ENCODE measurements at regions not wholly inside any gene's neighbourhood (a gene's known extent, or its start where the extent isn't known, plus 50 kb on each side); places are given as distances from the start of the nearest gene placed in this dataset.

- no peak for TF ChIP-seq EHF (CRISPR knock-in tag; IDR thresholded peaks at IDR 0.05)
- TF ChIP-seq JUN (IDR thresholded peaks at IDR 0.05) = no peak
- no peak for TF ChIP-seq POLR2AphosphoS2 (conservative IDR thresholded peaks at IDR 0.05; ENCODE audit: low read length)
- TF ChIP-seq CHD2 (IDR thresholded peaks at IDR 0.05; ENCODE audit: low read length, partially characterized antibody) = no peak
- TF ChIP-seq HEYL (CRISPR knock-in tag; IDR thresholded peaks at IDR 0.05) = no peak
- TF ChIP-seq RARB (CRISPR knock-in tag; IDR thresholded peaks at IDR 0.05) = no peak
- TF ChIP-seq, protein P1, sequence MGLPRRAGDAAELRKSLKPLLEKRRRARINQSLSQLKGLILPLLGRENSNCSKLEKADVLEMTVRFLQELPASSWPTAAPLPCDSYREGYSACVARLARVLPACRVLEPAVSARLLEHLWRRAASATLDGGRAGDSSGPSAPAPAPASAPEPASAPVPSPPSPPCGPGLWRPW (IDR thresholded peaks at IDR 0.05) = no peak
- TF ChIP-seq POLR2A (IDR thresholded peaks at IDR 0.05; ENCODE audit: low read length) = no peak
- TF ChIP-seq RAD21 (conservative IDR thresholded peaks at IDR 0.05 in 1 of 2, IDR thresholded peaks at IDR 0.05 in 1 of 2) = no peak
- no peak for TF ChIP-seq SMC3 (IDR thresholded peaks at IDR 0.05)
- TF ChIP-seq CBX2 (IDR thresholded peaks at IDR 0.05; ENCODE audit: borderline replicate concordance, low read depth) = no peak
- no peak for TF ChIP-seq KDM1A (IDR thresholded peaks at IDR 0.05; ENCODE audit: low read depth)
- TF ChIP-seq MAFK (IDR thresholded peaks at IDR 0.05; ENCODE audit: partially characterized antibody) = no peak
- no peak for TF ChIP-seq ESRRA (IDR thresholded peaks at IDR 0.05; ENCODE audit: borderline replicate concordance, low read length)
- no peak for TF ChIP-seq ZNF302 (CRISPR knock-in tag; IDR thresholded peaks at IDR 0.05)
- TF ChIP-seq JUNB (IDR thresholded peaks at IDR 0.05) = no peak
- TF ChIP-seq CEBPB (IDR thresholded peaks at IDR 0.05) = no peak
- TF ChIP-seq CBX8 (IDR thresholded peaks at IDR 0.05) = no peak
- Histone ChIP-seq H3K4me2 (no peak overlapping the region), H3K4me1 (no peaks in the 10 kb centered on the region), H3K4me3 (no peak overlapping the region), H3K9me3 (no peaks in the 10 kb centered on the region), H3K27ac (no peak overlapping the region)
- no peak for ATAC-seq
- ChIA-PET POLR2A (no interaction called here), CTCF (interaction anchor here (0.6 to 2.8 kb wide), 2 partner anchors 456 to 1084 kb away, joined by 3 to 6 read pairs; no protein-coding TSS in a partner anchor)
- FAIRE-seq = no peak
- WGBS (ENCODE audit: missing lambda C conversion rate) = 0% methylated on average over 4 of the region's 4 CpGs
- DNase-seq (ENCODE audit: low read depth in 1 of 2, low spot score in 1 of 2) = no peak
Measured at GRCh38 chr4:164011791-164012190, 517.3 kb downstream of the TMA16 start.

- no peaks in the 10 kb centered on the region for H3K4me1 ChIP-seq
- CTCF ChIA-PET = interaction anchor here (0.6 to 2.8 kb wide), 2 partner anchors 457 to 1083 kb away, joined by 3 to 6 read pairs; no protein-coding TSS in a partner anchor
- WGBS (ENCODE audit: missing lambda C conversion rate) = 0% methylated on average over 2 of the region's 3 CpGs
- no peak for TF ChIP-seq NPAS2 (CRISPR knock-in tag; IDR thresholded peaks at IDR 0.05; ENCODE audit: borderline replicate concordance)
- TF ChIP-seq MYC (IDR thresholded peaks at IDR 0.05; ENCODE audit: borderline replicate concordance, low read length) = no peak
- TF ChIP-seq RAD21 (conservative IDR thresholded peaks at IDR 0.05 in 1 of 2, IDR thresholded peaks at IDR 0.05 in 1 of 2) = peak in 1 of 2 experiments; percentile 27; a peak in 2 of 5 replicates
- H3K4me3 ChIP-seq = no peak overlapping the region
- FAIRE-seq = no peak
- ATAC-seq = 0 out of 6 replicates have a peak, but pooled peaks of 1 of the 2 experiments have one; percentile 40
- H3K9me3 ChIP-seq = no peaks in the 10 kb centered on the region
- POLR2A ChIA-PET = no interaction called here
- DNase-seq (ENCODE audit: low read depth in 1 of 2, low spot score in 1 of 2) = peak in 1 of 2 experiments; percentile 10
- H3K4me2 ChIP-seq = no peak overlapping the region
- no peak overlapping the region for H3K27ac ChIP-seq
Measured at GRCh38 chr4:164012396-164013027, 518.0 kb downstream of the TMA16 start.

- ATAC-seq = no peak
- DNase-seq (ENCODE audit: low read depth in 1 of 2, low spot score in 1 of 2) = no peak
- Histone ChIP-seq H3K4me2 (no peak overlapping the region), H3K27ac (no peak overlapping the region), H3K9me3 (no peaks in the 10 kb centered on the region), H3K4me3 (no peak overlapping the region), H3K4me1 (no peaks in the 10 kb centered on the region)
- POLR2A ChIA-PET = no interaction called here
- FAIRE-seq = no peak
- CTCF ChIA-PET = no interaction called here
- no peak for TF ChIP-seq REST (IDR thresholded peaks at IDR 0.05)
- no peak for TF ChIP-seq RAD21 (conservative IDR thresholded peaks at IDR 0.05 in 1 of 2, IDR thresholded peaks at IDR 0.05 in 1 of 2)
- TF ChIP-seq ATOH8 (CRISPR knock-in tag; IDR thresholded peaks at IDR 0.05; ENCODE audit: low read depth) = no peak
- TF ChIP-seq, protein P2, sequence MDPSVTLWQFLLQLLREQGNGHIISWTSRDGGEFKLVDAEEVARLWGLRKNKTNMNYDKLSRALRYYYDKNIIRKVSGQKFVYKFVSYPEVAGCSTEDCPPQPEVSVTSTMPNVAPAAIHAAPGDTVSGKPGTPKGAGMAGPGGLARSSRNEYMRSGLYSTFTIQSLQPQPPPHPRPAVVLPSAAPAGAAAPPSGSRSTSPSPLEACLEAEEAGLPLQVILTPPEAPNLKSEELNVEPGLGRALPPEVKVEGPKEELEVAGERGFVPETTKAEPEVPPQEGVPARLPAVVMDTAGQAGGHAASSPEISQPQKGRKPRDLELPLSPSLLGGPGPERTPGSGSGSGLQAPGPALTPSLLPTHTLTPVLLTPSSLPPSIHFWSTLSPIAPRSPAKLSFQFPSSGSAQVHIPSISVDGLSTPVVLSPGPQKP (IDR thresholded peaks at IDR 0.05; ENCODE audit: low read depth, low read length) = no peak
- no peak for TF ChIP-seq MYC (IDR thresholded peaks at IDR 0.05; ENCODE audit: borderline replicate concordance, low read length)
- TF ChIP-seq FOSL2 (IDR thresholded peaks at IDR 0.05) = no peak
- TF ChIP-seq FOSL2 (CRISPR knock-in tag; IDR thresholded peaks at IDR 0.05) = no peak
- no peak for TF ChIP-seq MAX (IDR thresholded peaks at IDR 0.05)
- no peak for TF ChIP-seq ZNF302 (CRISPR knock-in tag; IDR thresholded peaks at IDR 0.05)
- no peak for TF ChIP-seq MAZ (IDR thresholded peaks at IDR 0.05; ENCODE audit: borderline replicate concordance, low read depth, low read length)
- TF ChIP-seq, protein P1 (IDR thresholded peaks at IDR 0.05) = no peak
- TF ChIP-seq FOSB (CRISPR knock-in tag; IDR thresholded peaks at IDR 0.05) = no peak
- no peak for TF ChIP-seq EHMT2 (IDR thresholded peaks at IDR 0.05; ENCODE audit: low read depth)
- no peak for TF ChIP-seq ESRRA (IDR thresholded peaks at IDR 0.05; ENCODE audit: borderline replicate concordance, low read length)
- no peak for TF ChIP-seq CBX2 (IDR thresholded peaks at IDR 0.05; ENCODE audit: borderline replicate concordance, low read depth)
Measured at GRCh38 chr4:164021947-164022346, 527.5 kb downstream of the TMA16 start.

Data from A549 (cell line).